Endothelial cell of umbilical vein (primary cell): ENCODE measurements at regions not wholly inside any gene's neighbourhood (a gene's known extent, or its start where the extent isn't known, plus 50 kb on each side); places are given as distances from the start of the nearest gene placed in this dataset.

ENCODE experiments used
- BruUV-seq: library from RNA; stranded (reverse); fragments of 400-500 nt; replicated peaks from 2 replicates; lab custom pipeline; 2021; lab: Mats Ljungman, UMichigan
- CTCF ChIA-PET: fragments of 300-600, 350-600 bp; sonication (Branson Sonifier 250); formaldehyde crosslinking; loops from one replicate; lab custom pipeline; 2021; ENCODE audit warnings: antibody characterized with exemption, inconsistent platforms; lab: Charles Lee
- POLR2A ChIA-PET: fragments of 300-600, 350-600 bp; sonication (Branson Sonifier 250); formaldehyde crosslinking; loops from one replicate; lab custom pipeline; 2021; ENCODE audit warnings: antibody characterized with exemption, inconsistent platforms; lab: Charles Lee
- DNase-seq: peaks from one replicate; pipeline ENCODE4 v3.0.0-alpha.2; 2011; ENCODE audit warnings: low read depth, low spot score
- FAIRE-seq: peaks from 2 replicates; lab custom pipeline; 2011; peaks lifted over from hg19 to GRCh38; lab: Jason Lieb, UNC
- H2AFZ ChIP-seq: 2 replicates; pipeline ENCODE4 v1.6.0; 2012; ENCODE audit warnings: low read depth, low read length, control low read depth, inconsistent platforms
- H3K27ac ChIP-seq: 2 replicates; pipeline ENCODE4 v1.5.1; 2011; ENCODE audit warnings: low read depth, mild to moderate bottlenecking, control low read depth, low read length, moderate library complexity; ENCODE audit not compliant: insufficient read depth
- H3K27me3 ChIP-seq, 2 experiments: 2 replicates each; pipeline versions ENCODE4 v1.6.0 to v1.6.1; 2011; ENCODE audit warnings: low read length in 2 of 2, mixed read lengths in 1 of 2; ENCODE audit not compliant: control insufficient read depth in 2 of 2, insufficient read depth in 2 of 2
- H3K36me3 ChIP-seq, 2 experiments: 2 replicates in 1 of 2; 3 replicates in 1 of 2; pipeline ENCODE4 v1.5.1; 2011; ENCODE audit warnings: low read length in 2 of 2, mild to moderate bottlenecking in 1 of 2, moderate library complexity in 1 of 2; ENCODE audit not compliant: control insufficient read depth in 2 of 2, insufficient read depth in 2 of 2; ENCODE audit errors: extremely low read depth in 1 of 2
- H3K4me1 ChIP-seq: 3 replicates; pipeline ENCODE4 v1.5.1; 2011; ENCODE audit warnings: mild to moderate bottlenecking, low read length; ENCODE audit not compliant: control insufficient read depth, insufficient read depth; ENCODE audit errors: extremely low read depth
- H3K4me2 ChIP-seq: 2 replicates; pipeline ENCODE4 v1.6.1; 2011; ENCODE audit warnings: low read length, control low read depth, mixed read lengths; ENCODE audit not compliant: insufficient read depth
- H3K4me3 ChIP-seq, 3 experiments: fragments of 200-600 bp in 1 of 3; sonication (generic), shearing (Covaris generic) in 1 of 3; replicated peaks in 1 of 3; 2 replicates each; pipeline ENCODE4 v1.5.1; 2011 to 2016; ENCODE audit warnings: control low read depth in 3 of 3, low read length in 3 of 3, mild to moderate bottlenecking in 2 of 3, inconsistent platforms in 1 of 3, low read depth in 1 of 3, moderate library complexity in 1 of 3; ENCODE audit not compliant: insufficient read depth in 1 of 3
- H3K79me2 ChIP-seq: 2 replicates; pipeline ENCODE4 v1.6.0; 2012; ENCODE audit warnings: low read length, inconsistent platforms; ENCODE audit not compliant: control insufficient read depth, insufficient read depth
- H3K9ac ChIP-seq: replicated peaks from 2 replicates; pipeline ENCODE3; 2011; ENCODE audit warnings: low read length, control low read depth; ENCODE audit not compliant: insufficient read depth; ENCODE audit errors: extremely low read depth
- H3K9me1 ChIP-seq: replicated peaks from 3 replicates; pipeline ENCODE4 v1.6.0; 2011; ENCODE audit warnings: mild to moderate bottlenecking, low read length; ENCODE audit not compliant: control insufficient read depth, insufficient read depth; ENCODE audit errors: extremely low read depth
- H3K9me3 ChIP-seq: replicated peaks from 2 replicates; pipeline ENCODE4 v1.5.1; 2012; ENCODE audit warnings: low read length, inconsistent platforms; ENCODE audit not compliant: control insufficient read depth, insufficient read depth
- H4K20me1 ChIP-seq: replicated peaks from 2 replicates; pipeline ENCODE3; 2011; ENCODE audit warnings: mild to moderate bottlenecking, low read length; ENCODE audit not compliant: control insufficient read depth, insufficient read depth; ENCODE audit errors: extremely low read depth
- EZH2 ChIP-seq: IDR thresholded peaks from 2 replicates; pipeline ENCODE4 v1.6.1; 2012; ENCODE audit warnings: borderline replicate concordance, low read depth, mild to moderate bottlenecking, moderate library complexity, low read length, inconsistent platforms; ENCODE audit not compliant: severe bottlenecking
- FOS ChIP-seq: IDR thresholded peaks from 2 replicates; pipeline ENCODE4 v1.6.1; 2011; ENCODE audit warnings: mild to moderate bottlenecking, low read length, moderate library complexity, borderline replicate concordance; ENCODE audit not compliant: insufficient read depth
- GATA2 ChIP-seq: IDR thresholded peaks from 2 replicates; pipeline ENCODE4 v1.7.0; 2011; ENCODE audit warnings: low read depth, mild to moderate bottlenecking, moderate library complexity, mixed read lengths, low read length; ENCODE audit not compliant: insufficient read length, insufficient read depth
- JUN ChIP-seq: IDR thresholded peaks from 2 replicates; pipeline ENCODE4 v1.6.1; 2011; ENCODE audit warnings: borderline replicate concordance, low read depth; ENCODE audit not compliant: insufficient read length, insufficient read depth
- MYC ChIP-seq: IDR thresholded peaks from one replicate; pipeline ENCODE4 v1.6.1; 2011; ENCODE audit warnings: mild to moderate bottlenecking, low read depth, low read length
- POLR2A ChIP-seq: IDR thresholded peaks from 2 replicates; pipeline ENCODE4 v1.6.1; 2012; ENCODE audit warnings: low read depth, mild to moderate bottlenecking, control low read depth, low read length
- POLR2AphosphoS5 ChIP-seq: IDR thresholded peaks from 2 replicates; pipeline ENCODE4 v1.6.1; 2012; ENCODE audit warnings: low read depth, mild to moderate bottlenecking, control low read depth, low read length, moderate library complexity; ENCODE audit not compliant: insufficient read depth
- dilution Hi-C: fragments of 300-500 bp; cut with MboI; formaldehyde crosslinking; loops from one replicate; pipeline ENCODE4 v1.15.0; 2019; ENCODE audit warnings: low sequenced_read_pairs; ENCODE audit not compliant: extremely low pct_ligation_motif_present
- intact Hi-C: fragments of 100-400 bp; cut with micrococcal nuclease; formaldehyde crosslinking; loops from one replicate; pipeline ENCODE4 v1.10.0; 2022
- TF ChIP-seq, protein P1 (sequence below): IDR thresholded peaks from 2 replicates; pipeline ENCODE4 v1.6.1; 2011; ENCODE audit not compliant: insufficient read depth, insufficient read length
- TF ChIP-seq, protein P2 (sequence below), 2 donors: IDR thresholded peaks; 1 replicate in 1 of 2; 2 replicates in 1 of 2; pipeline ENCODE4 v1.5.1; 2011; ENCODE audit warnings: low read length in 2 of 2, mild to moderate bottlenecking in 2 of 2, moderate library complexity in 2 of 2, control low read depth in 1 of 2, inconsistent platforms in 1 of 2, low read depth in 1 of 2; ENCODE audit not compliant: insufficient read depth in 1 of 2; ENCODE audit errors: extremely low read depth in 1 of 2

DNA sequence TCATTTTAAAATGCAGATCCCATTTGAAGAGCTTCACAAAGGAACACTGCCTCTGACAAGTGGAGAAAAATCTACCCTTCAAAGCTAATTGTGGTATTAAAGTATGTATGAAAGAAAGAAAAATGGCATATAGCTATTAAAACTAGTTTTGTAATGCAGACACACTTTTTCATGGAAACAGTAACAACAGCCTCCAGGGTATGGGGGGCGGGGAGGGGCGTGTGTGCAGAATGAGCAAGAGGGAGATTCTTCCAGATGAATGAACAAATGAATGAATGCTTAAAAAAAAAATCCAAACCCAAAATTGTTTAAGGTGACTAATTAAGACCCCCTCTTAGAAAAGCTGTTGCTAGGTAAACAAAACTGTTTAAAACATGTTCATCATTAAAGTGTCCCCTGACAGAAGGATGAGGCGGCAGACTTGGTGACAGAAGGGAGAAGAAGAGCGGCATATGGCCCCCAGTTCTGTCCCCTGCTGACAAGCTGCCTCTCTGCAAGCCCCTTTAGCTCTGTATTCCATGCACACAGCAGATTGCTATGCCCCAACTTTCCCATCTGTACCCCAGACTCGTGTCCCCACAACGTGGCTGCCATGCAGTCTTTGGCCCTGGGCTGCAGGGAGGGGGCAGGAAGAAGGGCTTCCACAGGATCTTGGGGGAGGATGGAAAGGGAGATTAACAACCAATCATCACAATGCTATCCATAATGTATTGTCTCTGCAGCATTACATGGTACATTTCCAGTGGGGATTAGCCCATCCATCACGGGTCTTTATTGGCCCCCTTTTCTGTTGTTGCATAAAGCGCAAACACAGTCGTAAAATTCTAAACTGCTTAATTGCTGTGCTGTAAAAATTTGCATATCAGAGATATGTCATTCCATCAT, 108.4 kb upstream of the OLIG3 start:
- H3K27ac ChIP-seq, result no peak overlapping the region
- H3K9ac ChIP-seq, result no peak overlapping the region
- H3K4me2 ChIP-seq, result no peak overlapping the region
- CTCF ChIA-PET, result interaction anchor here (1.0 to 2.0 kb wide), 3 partner anchors 15 to 508 kb away, joined by 3 to 5 read pairs (median 4); no protein-coding TSS in a partner anchor
- dilution Hi-C loops, result no loop called here
- no peak for TF ChIP-seq FOS
- no peak for TF ChIP-seq EZH2
- no peak for TF ChIP-seq MYC
- no peak for TF ChIP-seq JUN
- TF ChIP-seq, protein P1, sequence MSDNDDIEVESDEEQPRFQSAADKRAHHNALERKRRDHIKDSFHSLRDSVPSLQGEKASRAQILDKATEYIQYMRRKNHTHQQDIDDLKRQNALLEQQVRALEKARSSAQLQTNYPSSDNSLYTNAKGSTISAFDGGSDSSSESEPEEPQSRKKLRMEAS, result no peak
- TF ChIP-seq, protein P2, sequence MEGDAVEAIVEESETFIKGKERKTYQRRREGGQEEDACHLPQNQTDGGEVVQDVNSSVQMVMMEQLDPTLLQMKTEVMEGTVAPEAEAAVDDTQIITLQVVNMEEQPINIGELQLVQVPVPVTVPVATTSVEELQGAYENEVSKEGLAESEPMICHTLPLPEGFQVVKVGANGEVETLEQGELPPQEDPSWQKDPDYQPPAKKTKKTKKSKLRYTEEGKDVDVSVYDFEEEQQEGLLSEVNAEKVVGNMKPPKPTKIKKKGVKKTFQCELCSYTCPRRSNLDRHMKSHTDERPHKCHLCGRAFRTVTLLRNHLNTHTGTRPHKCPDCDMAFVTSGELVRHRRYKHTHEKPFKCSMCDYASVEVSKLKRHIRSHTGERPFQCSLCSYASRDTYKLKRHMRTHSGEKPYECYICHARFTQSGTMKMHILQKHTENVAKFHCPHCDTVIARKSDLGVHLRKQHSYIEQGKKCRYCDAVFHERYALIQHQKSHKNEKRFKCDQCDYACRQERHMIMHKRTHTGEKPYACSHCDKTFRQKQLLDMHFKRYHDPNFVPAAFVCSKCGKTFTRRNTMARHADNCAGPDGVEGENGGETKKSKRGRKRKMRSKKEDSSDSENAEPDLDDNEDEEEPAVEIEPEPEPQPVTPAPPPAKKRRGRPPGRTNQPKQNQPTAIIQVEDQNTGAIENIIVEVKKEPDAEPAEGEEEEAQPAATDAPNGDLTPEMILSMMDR (IDR thresholded peaks at IDR 0.05; ENCODE audit: extremely low read depth in 1 of 2, insufficient read depth in 1 of 2, low read depth in 1 of 2, low read length in 2 of 2), result no peak
- no peak for TF ChIP-seq POLR2A
- no peak for TF ChIP-seq POLR2AphosphoS5
- TF ChIP-seq GATA2, result no peak
- H3K79me2 ChIP-seq, result no peaks in the 10 kb centered on the region
- no peaks in the 10 kb centered on the region for H3K4me1 ChIP-seq
- no peaks in the 10 kb centered on the region for H3K9me3 ChIP-seq
- DNase-seq (no peak), FAIRE-seq (no peak)
- no peaks in the 10 kb centered on the region for H3K9me1 ChIP-seq
- intact Hi-C loops, result no loop called here
- no TSS peak for BruUV-seq
- no peaks in the 10 kb centered on the region for H4K20me1 ChIP-seq
- H3K36me3 ChIP-seq, result no peaks in the 10 kb centered on the region
- H2AFZ ChIP-seq, result no peak overlapping the region
- no peak overlapping the region for H3K4me3 ChIP-seq
- H3K27me3 ChIP-seq, result peaks cover 4 to 5% of the 10 kb centered on the region in 2 experiments
- POLR2A ChIA-PET, result no interaction called here
